CD14-positive monocyte (primary cell): ENCODE measurements at regions not wholly inside any gene's neighbourhood (a gene's known extent, or its start where the extent isn't known, plus 50 kb on each side); places are given as distances from the start of the nearest gene placed in this dataset.

Experiments used
- DNase-seq, 3 donors: peaks; one replicate each; pipeline ENCODE4 v3.0.0-alpha.2; 2011 to 2022
- H2AFZ ChIP-seq: 2 replicates; pipeline ENCODE4 v1.6.0; 2012; ENCODE audit warnings: mild to moderate bottlenecking, low read depth, low read length, inconsistent platforms; ENCODE audit not compliant: insufficient read depth, poor library complexity, severe bottlenecking
- H3K27ac ChIP-seq, 2 donors: 1 replicate in 1 of 2; 2 replicates in 1 of 2; pipeline ENCODE4 v1.5.1; 2012 to 2013; ENCODE audit warnings: low read length in 2 of 2, control low read depth in 1 of 2, inconsistent platforms in 1 of 2, low read depth in 1 of 2, mild to moderate bottlenecking in 1 of 2
- H3K27me3 ChIP-seq, 2 donors: one replicate each; pipeline versions ENCODE4 v1.6.0 to v1.6.1; 2011 to 2013; ENCODE audit warnings: low read length in 2 of 2; ENCODE audit not compliant: control insufficient read depth in 2 of 2, insufficient read depth in 2 of 2
- H3K36me3 ChIP-seq, 2 donors: replicated peaks in 1 of 2; 1 replicate in 1 of 2; 2 replicates in 1 of 2; pipeline versions ENCODE4 v1.5.1 to v1.6.1; 2012 to 2013; ENCODE audit warnings: low read length in 2 of 2, control low read depth in 1 of 2, inconsistent platforms in 1 of 2, mild to moderate bottlenecking in 1 of 2; ENCODE audit not compliant: insufficient read depth in 2 of 2, control insufficient read depth in 1 of 2
- H3K4me1 ChIP-seq, 2 donors: 1 replicate in 1 of 2; 2 replicates in 1 of 2; pipeline versions ENCODE4 v1.5.1 to v1.6.1; 2012 to 2013; ENCODE audit warnings: low read length in 2 of 2, control low read depth in 1 of 2, inconsistent platforms in 1 of 2, mild to moderate bottlenecking in 1 of 2, moderate library complexity in 1 of 2; ENCODE audit not compliant: insufficient read depth in 2 of 2, control insufficient read depth in 1 of 2
- H3K4me2 ChIP-seq: replicated peaks from 2 replicates; pipeline ENCODE3; 2012; ENCODE audit warnings: low read length, moderate library complexity, mild to moderate bottlenecking; ENCODE audit not compliant: poor library complexity, severe bottlenecking; ENCODE audit errors: extremely low read depth
- H3K4me3 ChIP-seq, 3 experiments: fragments of 200-600 bp in 1 of 3; sonication (generic) in 1 of 3; replicated peaks in 1 of 3; 1 replicate in 2 of 3; 2 replicates in 1 of 3; pipeline ENCODE4 v1.5.1; 2011 to 2013; ENCODE audit warnings: low read length in 3 of 3, mild to moderate bottlenecking in 3 of 3, control low read depth in 2 of 3, low read depth in 2 of 3, inconsistent platforms in 1 of 3, moderate library complexity in 1 of 3
- H3K79me2 ChIP-seq: 2 replicates; pipeline ENCODE4 v1.6.0; 2012; ENCODE audit warnings: mild to moderate bottlenecking, control low read depth, inconsistent platforms, low read length, moderate library complexity; ENCODE audit not compliant: insufficient read depth
- H3K9ac ChIP-seq: 2 replicates; pipeline ENCODE4 v1.6.0; 2017; ENCODE audit warnings: low read length, mild to moderate bottlenecking; ENCODE audit not compliant: insufficient read depth, poor library complexity, severe bottlenecking
- H3K9me3 ChIP-seq, 2 donors: replicated peaks in 1 of 2; 1 replicate in 1 of 2; 2 replicates in 1 of 2; pipeline versions ENCODE4 v1.5.1 to v1.6.1; 2012 to 2013; ENCODE audit warnings: low read length in 2 of 2, control low read depth in 1 of 2; ENCODE audit not compliant: control insufficient read depth in 1 of 2, insufficient read depth in 1 of 2
- H4K20me1 ChIP-seq: 2 replicates; pipeline ENCODE4 v1.6.0; 2012; ENCODE audit warnings: mild to moderate bottlenecking, low read length, control low read depth, moderate library complexity; ENCODE audit not compliant: insufficient read depth
- H3K27ac Mint-ChIP-seq, 7 donors: one replicate each; pipeline ENCODE4 v1.8.0; 2020; ENCODE audit warnings: mild to moderate bottlenecking in 7 of 7, mixed read lengths in 7 of 7, moderate library complexity in 6 of 7, inconsistent platforms in 2 of 7
- H3K27me3 Mint-ChIP-seq, 3 donors: one replicate each; pipeline ENCODE4 v1.8.0; 2021 to 2022; ENCODE audit warnings: low read depth in 3 of 3, mild to moderate bottlenecking in 3 of 3, mixed read lengths in 3 of 3, moderate library complexity in 3 of 3, inconsistent platforms in 1 of 3
- H3K36me3 Mint-ChIP-seq, 2 donors: one replicate each; pipeline ENCODE4 v1.8.0; 2020; ENCODE audit warnings: mixed read lengths in 2 of 2, inconsistent platforms in 1 of 2, mild to moderate bottlenecking in 1 of 2
- H3K4me1 Mint-ChIP-seq: one replicate; pipeline ENCODE4 v1.8.0; 2020; ENCODE audit warnings: mild to moderate bottlenecking, mixed read lengths
- H3K4me3 Mint-ChIP-seq, 2 donors: one replicate each; pipeline ENCODE4 v1.8.0; 2020; ENCODE audit warnings: mild to moderate bottlenecking in 2 of 2, mixed read lengths in 2 of 2, moderate library complexity in 1 of 2
- H3K9me3 Mint-ChIP-seq, 7 donors: one replicate each; pipeline ENCODE4 v1.8.0; 2020 to 2022; ENCODE audit warnings: mixed read lengths in 7 of 7, mild to moderate bottlenecking in 6 of 7, moderate library complexity in 6 of 7, inconsistent platforms in 2 of 7
- CTCF ChIP-seq: fragments of 200-600 bp; IDR thresholded peaks from one replicate; pipeline ENCODE4 v1.8.0; 2022; ENCODE audit warnings: antibody characterized with exemption, mild to moderate bottlenecking
- WGBS: methylation state at CpG from one replicate; pipeline ENCODE4 v1.1.5; 2013; ENCODE audit warnings: missing lambda C conversion rate; ENCODE audit not compliant: insufficient coverage; 5-methylcytosine and 5-hydroxymethylcytosine counted together
- intact Hi-C, 2 donors: fragments of 100-400 bp; cut with micrococcal nuclease; formaldehyde crosslinking; loops; one replicate each; pipeline versions ENCODE4 v1.15.0 to v1.15.1; 2023

GRCh38 chrX:39176105-39176504 lies 374.8 kb downstream of the MID1IP1 start:
- Histone ChIP-seq H3K4me2 (no peak overlapping the region), H3K27me3 (no peaks in the 10 kb centered on the region), H3K79me2 (no peaks in the 10 kb centered on the region), H3K4me3 (no peak overlapping the region), H4K20me1 (no peaks in the 10 kb centered on the region), H3K27ac (no peak overlapping the region), H3K9ac (no peak overlapping the region), H3K36me3 (no peaks in the 10 kb centered on the region), H3K4me1 (peaks cover 5 to 9% of the 10 kb centered on the region in 2 donors), H3K9me3 (no peaks in the 10 kb centered on the region), H2AFZ (no peak overlapping the region)
- Mint-ChIP-seq H3K27me3 (peaks cover 0 to 4% (median 1%) of the 10 kb centered on the region in 3 donors), H3K27ac (peak overlapping the region in 1 of 7 donors; percentile 31), H3K36me3 (no peaks in the 10 kb centered on the region), H3K9me3 (peaks cover 0 to 3% (median 1%) of the 10 kb centered on the region in 7 donors), H3K4me1 (peaks cover 13% of the 10 kb centered on the region), H3K4me3 (no peak overlapping the region)
- intact Hi-C loops, result no loop called here
- no peak for TF ChIP-seq CTCF
- DNase-seq, result no peak
- WGBS, result no CpG with 5 or more reads among the region's 4 CpGs

- Histone ChIP-seq H3K27ac (no peak overlapping the region), H3K9me3 (no peaks in the 10 kb centered on the region), H3K4me1 (no peaks in the 10 kb centered on the region), H3K9ac (no peak overlapping the region), H3K27me3 (no peaks in the 10 kb centered on the region), H3K4me2 (no peak overlapping the region), H3K79me2 (no peaks in the 10 kb centered on the region), H3K4me3 (no peak overlapping the region), H3K36me3 (no peaks in the 10 kb centered on the region), H4K20me1 (no peaks in the 10 kb centered on the region), H2AFZ (no peak overlapping the region)
- peaks cover 2 to 12% (median 6%) of the 10 kb centered on the region in 7 donors for H3K9me3 Mint-ChIP-seq
- no peak for TF ChIP-seq CTCF
- DNase-seq, result no peak
- WGBS, result no CpG with 5 or more reads among the region's 1 CpG
- H3K4me3 Mint-ChIP-seq, result no peak overlapping the region
- no peak overlapping the region for H3K27ac Mint-ChIP-seq
- H3K36me3 Mint-ChIP-seq, result no peaks in the 10 kb centered on the region
- intact Hi-C loops, result no loop called here
- H3K27me3 Mint-ChIP-seq, result peaks cover 1 to 4% (median 2%) of the 10 kb centered on the region in 3 donors
- H3K4me1 Mint-ChIP-seq, result no peaks in the 10 kb centered on the region
Observed at GRCh38 chrX:39189431-39189830, 388.2 kb downstream of the MID1IP1 start.
